GM20000 (cell line): ENCODE measurements at regions not wholly inside any gene's neighbourhood (a gene's known extent, or its start where the extent isn't known, plus 50 kb on each side); places are given as distances from the start of the nearest gene placed in this dataset.

ENCODE experiments used
- DNase-seq: peaks from one replicate; pipeline ENCODE4 v3.0.0; 2012; ENCODE audit warnings: low spot score
- CTCF ChIP-seq: IDR thresholded peaks from 2 replicates; pipeline ENCODE4 v1.5.1; 2012; ENCODE audit warnings: mild to moderate bottlenecking, control low read depth; ENCODE audit errors: extremely low read depth, missing control alignments

DNA sequence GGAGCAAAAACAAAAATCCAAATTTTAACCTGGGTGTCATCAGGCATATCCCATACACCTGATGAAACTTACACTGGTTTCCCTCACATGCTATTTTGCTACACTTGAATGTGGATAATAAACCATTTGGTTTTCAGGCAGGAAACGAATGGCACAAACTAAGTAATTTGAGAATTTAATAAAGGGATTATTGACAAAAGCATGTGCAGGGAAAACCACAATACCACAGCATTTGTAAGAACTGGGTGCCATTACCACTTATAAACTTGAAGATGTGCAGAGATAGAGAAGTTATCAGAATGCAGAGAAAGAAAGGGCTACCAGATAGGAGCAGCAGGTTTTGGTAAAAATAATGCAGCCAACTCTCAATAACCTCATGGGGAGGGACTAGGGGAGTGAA is 151.2 kb downstream of the RFX6 start:
- DNase-seq, result no peak
- TF ChIP-seq CTCF, result no peak

DNA sequence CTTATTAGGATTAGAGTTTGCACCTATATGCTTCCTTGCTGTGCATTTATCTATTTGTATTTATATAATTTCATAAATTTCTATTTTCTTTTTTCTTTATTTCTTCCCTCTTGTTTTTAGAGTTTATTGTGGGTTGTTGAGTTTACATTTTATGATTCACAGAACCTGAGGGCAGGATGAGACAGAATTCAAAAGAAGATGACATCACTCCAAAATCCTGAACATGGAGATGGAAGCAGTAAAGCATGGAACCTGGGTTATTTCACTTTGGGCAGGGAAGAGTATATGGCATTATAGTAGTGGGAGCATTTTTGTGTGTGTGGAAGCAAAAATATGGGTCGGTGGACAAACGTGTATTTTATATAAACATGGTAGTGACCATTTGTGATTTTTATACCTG is 157.5 kb downstream of the RFX6 start:
- no peak for DNase-seq
- TF ChIP-seq CTCF, result no peak

DNA sequence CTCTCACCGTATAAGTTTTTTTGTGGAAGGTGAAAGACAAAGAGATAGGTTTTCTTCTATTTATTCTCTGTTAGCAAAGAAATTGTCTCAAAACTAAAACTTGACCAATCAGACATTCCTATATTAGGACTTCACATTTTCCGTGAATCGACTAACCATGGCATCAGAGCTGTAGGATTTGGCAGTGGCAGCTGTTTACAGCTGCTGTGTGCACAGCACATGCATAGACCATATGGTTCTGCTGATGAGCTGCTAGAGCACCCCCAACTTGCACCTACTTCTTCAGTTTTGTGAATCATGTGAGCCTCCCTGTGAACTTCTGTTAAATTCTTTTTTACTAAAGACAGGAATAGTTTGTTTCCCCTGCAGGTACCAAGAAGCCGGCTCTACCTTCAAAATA is 157.9 kb downstream of the RFX6 start:
- TF ChIP-seq CTCF, result no peak
- no peak for DNase-seq

GRCh38 chr6:117050301-117050700 is 173.3 kb downstream of the RFX6 start:
- DNase-seq, result no peak
- no peak for TF ChIP-seq CTCF

- TF ChIP-seq CTCF, result no peak
- DNase-seq, result no peak
Measured at GRCh38 chr6:117072134-117072533, 193.2 kb upstream of the VGLL2 start.

- TF ChIP-seq CTCF, result no peak
- no peak for DNase-seq
Measured at GRCh38 chr6:117072781-117073180, 192.6 kb upstream of the VGLL2 start.

GRCh38 chr6:117074672-117075071 is 190.7 kb upstream of the VGLL2 start:
- TF ChIP-seq CTCF, result no peak
- DNase-seq, result no peak

GRCh38 chr6:117075218-117075617 is 190.1 kb upstream of the VGLL2 start:
- DNase-seq, result no peak

More at GRCh38 chr6:117075218-117075617, 190.1 kb upstream of the VGLL2 start:
- TF ChIP-seq CTCF, result no peak
